Transverse colon (tissue), 4 donors: ENCODE measurements at regions not wholly inside any gene's neighbourhood (a gene's known extent, or its start where the extent isn't known, plus 50 kb on each side); places are given as distances from the start of the nearest gene placed in this dataset.
A peak's percentile ranks its signal among the peaks of the same experiment; 100 is the strongest.

Experiments used
- DNase-seq: peaks from one replicate; pipeline ENCODE4 v3.0.0-alpha.2; 2019
- H3K27ac ChIP-seq, 4 donors: fragments of 200-600 bp; sonication (generic); 2 replicates each; pipeline ENCODE4 v1.5.1; 2016 to 2018; ENCODE audit warnings: inconsistent platforms in 4 of 4
- H3K27me3 ChIP-seq: fragments of 200-600 bp; sonication (generic); 2 replicates; pipeline ENCODE4 v1.5.1; 2017; ENCODE audit warnings: inconsistent platforms
- H3K36me3 ChIP-seq, 4 donors: fragments of 200-600 bp; sonication (generic); 2 replicates each; pipeline ENCODE4 v1.5.1; 2017 to 2019; ENCODE audit warnings: inconsistent platforms in 4 of 4
- H3K4me1 ChIP-seq, 4 donors: fragments of 200-600 bp; sonication (generic); 2 replicates each; pipeline ENCODE4 v1.5.1; 2017 to 2020; ENCODE audit warnings: inconsistent platforms in 4 of 4
- H3K4me3 ChIP-seq, 4 donors: fragments of 200-600 bp; sonication (generic); 1 replicate in 1 of 4; 2 replicates in 3 of 4; pipeline versions ENCODE4 v1.5.1 to v1.6.1; 2017 to 2019; ENCODE audit warnings: inconsistent platforms in 4 of 4
- H3K9me3 ChIP-seq, 2 donors: fragments of 200-600 bp; sonication (generic); 2 replicates each; pipeline ENCODE4 v1.5.1; 2017 to 2019; ENCODE audit warnings: inconsistent platforms in 2 of 2
- CTCF ChIP-seq, 5 experiments: fragments of 200-600 bp in 3 of 5; fragments of 450-650 bp in 2 of 5; sonication (generic) in 3 of 5; IDR thresholded peaks; 1 replicate in 2 of 5; 2 replicates in 3 of 5; pipeline ENCODE4 v1.5.1; 2016 to 2017; ENCODE audit warnings: antibody characterized with exemption in 5 of 5, inconsistent platforms in 3 of 5, mild to moderate bottlenecking in 2 of 5, moderate library complexity in 1 of 5
- EP300 ChIP-seq: sonication (generic); formaldehyde crosslinking; IDR thresholded peaks from one replicate; pipeline ENCODE4 v1.6.1; 2017; ENCODE audit warnings: antibody characterized with exemption, low read depth
- POLR2A ChIP-seq: fragments of 450-650 bp; IDR thresholded peaks from one replicate; pipeline ENCODE4 v1.6.1; 2016; ENCODE audit warnings: antibody characterized with exemption, mild to moderate bottlenecking, moderate library complexity
- POLR2AphosphoS5 ChIP-seq, 3 donors: sonication (generic); formaldehyde crosslinking; IDR thresholded peaks; one replicate each; pipeline ENCODE4 v1.6.1; 2016; ENCODE audit warnings: antibody characterized with exemption in 3 of 3
- WGBS, 2 donors: methylation state at CpG; one replicate each; pipeline ENCODE4 v1.1.5; 2018; ENCODE audit warnings: low coverage in 1 of 2; 5-methylcytosine and 5-hydroxymethylcytosine counted together
- in situ Hi-C, 4 donors: fragments of 200-750 bp; cut with MboI; loops; one replicate each; pipeline versions ENCODE4 v1.15.0 to v1.15.1; 2017; ENCODE audit warnings: low sequenced_read_pairs in 3 of 4, low pct_ligation_motif_present in 1 of 4, low pct_unique_long_range_greater_than_20kb in 1 of 4
- intact Hi-C: fragments of 100-400 bp; cut with DNase I; formaldehyde crosslinking; loops from one replicate; pipeline ENCODE4 v1.15.1; 2023; ENCODE audit warnings: low total_unique reads

- no peak for DNase-seq
- TF ChIP-seq CTCF (IDR thresholded peaks at IDR 0.05) (no peak), EP300 (no peak), POLR2AphosphoS5 (IDR thresholded peaks at IDR 0.05) (no peak), POLR2A (no peak)
- 67 to 86% methylated on average over 1 of the region's 1 CpG for WGBS, 2 donors
- no peaks in the 10 kb centered on the region for H3K36me3 ChIP-seq
- H3K4me3 ChIP-seq, result no peak overlapping the region
- H3K27ac ChIP-seq, result no peak overlapping the region
- intact Hi-C loops, result no loop called here
- no peaks in the 10 kb centered on the region for H3K9me3 ChIP-seq
- H3K27me3 ChIP-seq, result no peaks in the 10 kb centered on the region
- no peaks in the 10 kb centered on the region for H3K4me1 ChIP-seq
- in situ Hi-C loops, result no loop called here
These were observed 62.6 kb downstream of the DUSP6 start for GRCh38 chr12:89289720-89290119.

- Histone ChIP-seq H3K9me3 (no peaks in the 10 kb centered on the region), H3K27me3 (no peaks in the 10 kb centered on the region), H3K36me3 (no peaks in the 10 kb centered on the region), H3K4me3 (no peak overlapping the region), H3K4me1 (no peaks in the 10 kb centered on the region), H3K27ac (no peak overlapping the region)
- DNase-seq, result no peak
- in situ Hi-C loops (no loop called here), intact Hi-C loops (no loop called here)
- TF ChIP-seq EP300, result no peak
- TF ChIP-seq POLR2AphosphoS5 (IDR thresholded peaks at IDR 0.05), result no peak
- no peak for TF ChIP-seq CTCF (IDR thresholded peaks at IDR 0.05)
- no peak for TF ChIP-seq POLR2A
These were observed 63.3 kb downstream of the DUSP6 start for GRCh38 chr12:89288959-89289358.

- no peaks in the 10 kb centered on the region for H3K36me3 ChIP-seq
- H3K27me3 ChIP-seq, result no peaks in the 10 kb centered on the region
- H3K9me3 ChIP-seq, result no peaks in the 10 kb centered on the region
- TF ChIP-seq POLR2AphosphoS5 (IDR thresholded peaks at IDR 0.05) (no peak), CTCF (IDR thresholded peaks at IDR 0.05) (no peak), POLR2A (no peak), EP300 (no peak)
- in situ Hi-C loops, result no loop called here
- H3K4me3 ChIP-seq, result no peak overlapping the region
- intact Hi-C loops, result no loop called here
- WGBS, 2 donors, result 64 to 77% methylated on average over 2 to 3 of the region's 3 CpGs
- H3K27ac ChIP-seq, result no peak overlapping the region
- no peak for DNase-seq
- H3K4me1 ChIP-seq, result peaks cover 0 to 4% (median 0%) of the 10 kb centered on the region in 4 donors
These were observed 65.8 kb downstream of the DUSP6 start for GRCh38 chr12:89286501-89286900.

- Histone ChIP-seq H3K27ac (peak overlapping the region in 2 of 4 donors; percentile 20 to 53), H3K4me3 (no peak overlapping the region), H3K9me3 (no peaks in the 10 kb centered on the region), H3K27me3 (no peaks in the 10 kb centered on the region), H3K36me3 (no peaks in the 10 kb centered on the region), H3K4me1 (peaks cover 0 to 15% (median 0%) of the 10 kb centered on the region in 4 donors)
- no peak for DNase-seq
- no peak for TF ChIP-seq POLR2AphosphoS5 (IDR thresholded peaks at IDR 0.05)
- TF ChIP-seq CTCF (IDR thresholded peaks at IDR 0.05), result no peak
- TF ChIP-seq POLR2A, result no peak
- no peak for TF ChIP-seq EP300
- in situ Hi-C loops (no loop called here), intact Hi-C loops (no loop called here)
- WGBS, 2 donors, result 84 to 86% methylated on average over 1 to 4 of the region's 4 CpGs
These were observed 70.8 kb downstream of the DUSP6 start for GRCh38 chr12:89281539-89281867.
